HepG2 (cell line): ENCODE measurements at regions not wholly inside any gene's neighbourhood (a gene's known extent, or its start where the extent isn't known, plus 50 kb on each side); places are given as distances from the start of the nearest gene placed in this dataset.

Source experiments
- ATAC-seq: fragments of 200-7000 bp; cut with Tn5 transposase; 3 replicates; pipeline ENCODE4 v1.9.1; 2020; ENCODE audit warnings: mild to moderate bottlenecking, moderate library complexity
- BruUV-seq: library from RNA; stranded (reverse); fragments of 400-500 nt; replicated peaks from 2 replicates; lab custom pipeline; 2021; lab: Mats Ljungman, UMichigan
- CTCF ChIA-PET: fragments of 300-600 bp; formaldehyde crosslinking; extraction: SDS; loops from one replicate; lab custom pipeline; 2021; ENCODE audit warnings: low total read pairs, inconsistent platforms, low intra/inter-chr PET ratio; lab: Yijun Ruan, JAX
- POLR2A ChIA-PET: fragments of 350-600 bp; sonication (Branson Sonifier 250); formaldehyde crosslinking; loops from one replicate; lab custom pipeline; 2020; ENCODE audit warnings: antibody characterized with exemption, inconsistent platforms; lab: Yijun Ruan, JAX
- DNase-seq: peaks from one replicate; pipeline ENCODE4 v3.0.0-alpha.2; 2015; ENCODE audit warnings: low spot score
- FAIRE-seq: peaks from 3 replicates; lab custom pipeline; 2011; peaks lifted over from hg19 to GRCh38; lab: Jason Lieb, UNC
- H2AFZ ChIP-seq: one replicate; pipeline ENCODE4 v1.6.1; 2011; ENCODE audit warnings: low read length, inconsistent platforms
- H3K27ac ChIP-seq: fragments of 300-600 bp; 3 replicates; pipeline ENCODE4 v1.8.0; 2011; ENCODE audit warnings: mixed run types, mild to moderate bottlenecking, mixed read lengths, low read length, inconsistent platforms; ENCODE audit not compliant: insufficient read depth; ENCODE audit errors: extremely low read length
- H3K27me3 ChIP-seq, 2 experiments: fragments of 200-600 bp in 1 of 2; 2 replicates in 1 of 2; 3 replicates in 1 of 2; pipeline versions ENCODE4 v1.6.0 to v1.8.0; 2011; ENCODE audit warnings: low read length in 2 of 2, mild to moderate bottlenecking in 2 of 2, moderate library complexity in 2 of 2, inconsistent platforms in 1 of 2; ENCODE audit not compliant: insufficient read depth in 2 of 2, control insufficient read depth in 1 of 2
- H3K36me3 ChIP-seq, 2 experiments: fragments of 200-600 bp in 1 of 2; replicated peaks in 1 of 2; 2 replicates in 1 of 2; 3 replicates in 1 of 2; pipeline versions ENCODE4 v1.5.1 to v1.8.0; 2011; ENCODE audit warnings: low read length in 2 of 2, inconsistent platforms in 1 of 2; ENCODE audit not compliant: insufficient read depth in 2 of 2, control insufficient read depth in 1 of 2
- H3K4me1 ChIP-seq: 2 replicates; pipeline ENCODE4 v1.5.1; 2012; ENCODE audit warnings: low read length, inconsistent platforms; ENCODE audit not compliant: insufficient read depth
- H3K4me2 ChIP-seq: 2 replicates; pipeline ENCODE4 v1.6.0; 2011; ENCODE audit warnings: low read depth, low read length, inconsistent platforms
- H3K4me3 ChIP-seq, 3 experiments: fragments of 200-600 bp in 1 of 3; sonication (generic), shearing (Covaris generic) in 1 of 3; replicated peaks in 1 of 3; 2 replicates each; pipeline ENCODE4 v1.5.1; 2011 to 2016; ENCODE audit warnings: low read length in 3 of 3, inconsistent platforms in 2 of 3, low read depth in 2 of 3, mild to moderate bottlenecking in 2 of 3, control low read depth in 1 of 3, mixed read lengths in 1 of 3; ENCODE audit not compliant: insufficient read depth in 1 of 3
- H3K79me2 ChIP-seq: one replicate; pipeline ENCODE4 v1.6.1; 2011; ENCODE audit warnings: low read length, inconsistent platforms; ENCODE audit not compliant: insufficient read depth
- H3K9ac ChIP-seq: 2 replicates; pipeline ENCODE4 v1.6.0; 2011; ENCODE audit warnings: mild to moderate bottlenecking, low read depth, low read length, inconsistent platforms; ENCODE audit not compliant: insufficient read depth
- H3K9me3 ChIP-seq: 2 replicates; pipeline ENCODE4 v1.5.1; 2012; ENCODE audit warnings: mild to moderate bottlenecking, low read length
- H4K20me1 ChIP-seq: 2 replicates; pipeline ENCODE4 v1.6.0; 2011; ENCODE audit warnings: inconsistent platforms, mild to moderate bottlenecking, low read length, moderate library complexity; ENCODE audit not compliant: insufficient read depth
- ARID4A ChIP-seq: sonication (generic); formaldehyde crosslinking; IDR thresholded peaks from 2 replicates; pipeline ENCODE4 v1.5.0; 2020; ENCODE audit warnings: mild to moderate bottlenecking, missing genetic modification reagents, borderline replicate concordance
- ARNT ChIP-seq: fragments of 450-650 bp; IDR thresholded peaks from 2 replicates; pipeline ENCODE4 v1.6.1; 2017
- BHLHE40 ChIP-seq: IDR thresholded peaks from 2 replicates; pipeline ENCODE4 v1.6.1; 2011; ENCODE audit warnings: low read length, improper control_type of control experiment
- NR1H2 ChIP-seq: sonication (generic); formaldehyde crosslinking; IDR thresholded peaks from 2 replicates; pipeline ENCODE4 v1.8.1; 2022; ENCODE audit warnings: low read depth, missing genetic modification reagents, borderline replicate concordance
- PAWR ChIP-seq: sonication (generic); formaldehyde crosslinking; IDR thresholded peaks from 2 replicates; pipeline ENCODE4 v1.4.0; 2020; ENCODE audit warnings: missing genetic modification reagents, mild to moderate bottlenecking, borderline replicate concordance
- ZBED4 ChIP-seq: sonication (generic); formaldehyde crosslinking; IDR thresholded peaks from 2 replicates; pipeline ENCODE4 v1.4.0; 2020; ENCODE audit warnings: missing genetic modification reagents, borderline replicate concordance
- ZNF772 ChIP-seq: sonication (generic); formaldehyde crosslinking; IDR thresholded peaks from 2 replicates; pipeline ENCODE4 v1.5.0; 2020; ENCODE audit warnings: mild to moderate bottlenecking, missing genetic modification reagents
- ZNF777 ChIP-seq: sonication (generic); formaldehyde crosslinking; IDR thresholded peaks from 2 replicates; pipeline ENCODE4 v1.4.0; 2020; ENCODE audit warnings: missing genetic modification reagents
- WGBS: methylation state at CpG from one replicate; pipeline ENCODE4 v1.1.6; 2017; ENCODE audit warnings: low lambda C conversion rate; 5-methylcytosine and 5-hydroxymethylcytosine counted together
- in situ Hi-C: cut with HindIII; loops from 2 replicates; pipeline ENCODE4 v1.10.0; 2017; ENCODE audit warnings: low pct_unique_long_range_greater_than_20kb; ENCODE audit not compliant: extremely low pct_ligation_motif_present
- intact Hi-C: fragments of 100-400 bp; cut with micrococcal nuclease; formaldehyde crosslinking; loops from one replicate; pipeline ENCODE4 v1.10.0; 2022; ENCODE audit not compliant: unreplicated experiment

DNA sequence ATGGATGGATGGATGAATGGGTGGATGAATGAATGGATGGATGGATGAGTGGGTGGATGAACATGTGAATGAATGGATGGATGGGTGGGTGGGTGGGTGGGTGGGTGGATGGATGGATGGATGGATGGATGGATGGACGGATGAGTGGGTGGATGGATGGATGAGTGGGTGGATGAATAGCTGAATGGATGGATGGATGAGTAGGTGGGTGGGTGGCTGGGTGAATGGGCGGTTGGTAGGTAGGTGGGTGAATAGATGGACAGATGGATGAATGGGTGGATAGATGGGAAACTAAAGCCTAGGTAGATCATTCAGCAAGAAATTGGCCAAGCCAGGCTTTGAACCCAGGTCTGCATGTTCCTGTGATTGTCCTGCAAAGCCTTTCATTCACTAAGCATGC is 155.6 kb downstream of the WNT5A start:
- 14% methylated on average over 2 of the region's 2 CpGs for WGBS
- intact Hi-C loops = no loop called here
- Histone ChIP-seq H3K27me3 (no peaks in the 10 kb centered on the region), H3K36me3 (no peaks in the 10 kb centered on the region), H3K9ac (no peak overlapping the region), H3K4me3 (no peak overlapping the region), H4K20me1 (no peaks in the 10 kb centered on the region)
- no peak for ATAC-seq
- in situ Hi-C loops = no loop called here
- CTCF ChIA-PET = no interaction called here
- BruUV-seq = no TSS peak
- TF ChIP-seq ZNF777 (CRISPR knock-in tag) = no peak
- no peak for TF ChIP-seq ARID4A (CRISPR knock-in tag)
- no peak for TF ChIP-seq ZBED4 (CRISPR knock-in tag)
- no peak for TF ChIP-seq PAWR (CRISPR knock-in tag)
- TF ChIP-seq NR1H2 (CRISPR knock-in tag) = no peak
- TF ChIP-seq ZNF772 (CRISPR knock-in tag) = no peak
- no peak for TF ChIP-seq BHLHE40
- TF ChIP-seq ARNT = no peak
- TF ChIP-seq, all 625 proteins: peak for 0
- Histone ChIP-seq H3K79me2 (no peaks in the 10 kb centered on the region), H3K4me1 (no peaks in the 10 kb centered on the region), H3K9me3 (no peaks in the 10 kb centered on the region), H3K27ac (no peak overlapping the region), H2AFZ (no peak overlapping the region), H3K4me2 (no peak overlapping the region)
- POLR2A ChIA-PET = no interaction called here
- DNase-seq (no peak), FAIRE-seq (no peak)
